ENCODE measurements at regions not wholly inside any gene's neighbourhood (a gene's known extent, or its start where the extent isn't known, plus 50 kb on each side); places are given as distances from the start of the nearest gene placed in this dataset.

DNA sequence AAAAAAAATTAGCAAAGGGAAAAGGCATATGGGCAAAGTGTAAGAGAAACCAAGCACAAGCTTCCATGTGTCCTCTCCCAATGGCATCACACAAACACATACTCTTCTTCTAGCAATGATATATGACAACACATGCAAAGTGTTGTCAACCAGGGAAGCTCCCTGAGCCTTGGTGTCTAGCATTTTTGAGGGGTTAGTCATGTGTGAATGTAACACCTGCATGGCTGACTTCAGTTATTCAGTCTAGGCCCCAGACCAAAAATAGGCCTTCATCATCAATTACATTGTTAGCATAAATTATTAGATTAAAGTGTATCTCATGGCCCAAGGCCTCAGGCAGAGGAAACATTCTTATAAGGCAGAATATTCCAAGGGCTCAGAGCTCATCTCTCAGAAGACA, 450.0 kb downstream of the TLE1 start:
- H3K4me2 ChIP-seq (ENCODE audit: low read depth, low read length, poor library complexity, severe bottlenecking) = no peak overlapping the region
- no peak overlapping the region for H2AFZ ChIP-seq (ENCODE audit: low read length)
- H3K79me2 ChIP-seq (ENCODE audit: low read length) = no peaks in the 10 kb centered on the region
- no peak overlapping the region for H3K9ac ChIP-seq (ENCODE audit: low read length)
- H3K4me3 ChIP-seq (ENCODE audit: low read length) = no peak overlapping the region
- H3K36me3 ChIP-seq (ENCODE audit: insufficient read depth, low read length) = no peaks in the 10 kb centered on the region
- DNase-seq = no peak
- no peaks in the 10 kb centered on the region for H4K20me1 ChIP-seq (ENCODE audit: insufficient read depth, low read depth, low read length)
- H3K27ac ChIP-seq (ENCODE audit: low read length) = no peak overlapping the region
- H3K9me2 ChIP-seq (replicated peaks; ENCODE audit: insufficient read depth, low read length) = no peaks in the 10 kb centered on the region
- H3K4me1 ChIP-seq (ENCODE audit: low read length) = no peaks in the 10 kb centered on the region
- H3K9me3 ChIP-seq (ENCODE audit: low read length) = peaks cover 43% of the 10 kb centered on the region
- no peaks in the 10 kb centered on the region for H3K27me3 ChIP-seq (ENCODE audit: low read length)

DNA sequence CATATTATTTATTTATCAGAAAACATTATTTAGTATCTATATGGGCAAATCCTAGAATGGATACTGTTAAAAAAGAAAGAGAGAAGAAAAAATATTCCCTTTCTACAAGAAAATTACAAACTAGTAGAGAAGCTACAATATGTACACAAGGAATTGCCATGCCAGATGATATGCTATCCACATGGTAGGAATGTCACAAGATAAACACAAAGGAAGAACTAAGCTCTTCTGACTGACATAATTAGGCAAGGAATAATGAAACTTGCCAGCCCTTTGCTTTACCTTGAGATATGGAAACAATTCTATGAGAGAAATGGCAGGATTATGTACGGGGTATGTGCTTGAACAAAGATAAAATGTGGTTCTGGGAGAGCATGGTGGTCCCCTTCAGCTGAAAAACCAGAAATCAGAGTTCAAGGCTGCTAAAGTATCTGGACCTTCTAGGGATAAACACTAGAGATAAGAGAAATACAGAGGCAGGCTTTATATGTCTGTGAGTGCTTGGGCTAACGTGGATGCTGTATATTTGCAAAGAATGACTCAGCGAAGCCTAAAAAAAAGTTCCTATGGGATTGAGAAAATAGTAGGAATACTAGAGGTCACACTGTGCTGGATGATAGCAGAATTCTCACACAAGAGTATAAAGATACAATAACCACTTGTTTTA, 451.6 kb downstream of the TLE1 start:
- Histone ChIP-seq H3K9me3 (ENCODE audit: low read length) (peaks cover 47% of the 10 kb centered on the region), H3K9ac (ENCODE audit: low read length) (no peak overlapping the region)

DNA sequence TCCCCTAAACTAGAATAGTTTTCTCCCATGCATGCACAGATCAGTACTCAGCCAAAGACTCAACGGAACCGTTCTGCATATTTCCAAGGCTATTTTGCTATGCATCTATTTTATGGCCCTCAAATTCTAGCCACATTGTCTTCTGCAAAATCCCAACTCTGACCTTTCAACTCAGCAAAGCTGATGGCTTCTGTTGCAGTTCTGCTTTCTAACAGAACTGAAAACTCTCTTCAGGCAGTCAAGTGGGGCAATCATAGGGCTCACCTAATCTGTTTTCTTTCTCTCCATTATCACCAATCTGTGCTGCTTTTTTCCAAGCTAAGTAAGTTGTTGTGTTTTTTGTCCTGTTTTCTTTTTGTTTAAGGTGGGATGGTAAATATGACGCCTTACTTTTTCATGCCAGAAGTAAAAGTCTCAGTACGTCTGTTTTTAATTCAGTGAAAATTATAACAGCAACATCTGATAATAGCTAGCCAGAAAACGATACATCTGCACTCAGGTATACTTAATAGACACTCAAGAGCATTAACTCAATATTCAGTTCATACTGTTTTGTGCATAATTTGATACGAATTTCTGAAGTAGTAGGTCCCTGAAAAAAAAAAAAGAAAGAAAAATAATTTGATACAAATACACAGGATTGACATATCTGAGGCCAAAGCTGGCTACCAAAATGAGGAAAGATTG, 454.3 kb downstream of the TLE1 start:
- Histone ChIP-seq H3K9me2 (replicated peaks; ENCODE audit: insufficient read depth, low read length) (no peaks in the 10 kb centered on the region), H3K36me3 (ENCODE audit: insufficient read depth, low read length) (no peaks in the 10 kb centered on the region), H3K9me3 (ENCODE audit: low read length) (peaks cover 46% of the 10 kb centered on the region), H3K9ac (ENCODE audit: low read length) (no peak overlapping the region), H3K4me3 (ENCODE audit: low read length) (no peak overlapping the region), H3K27me3 (ENCODE audit: low read length) (no peaks in the 10 kb centered on the region), H2AFZ (ENCODE audit: low read length) (no peak overlapping the region), H3K27ac (ENCODE audit: low read length) (no peak overlapping the region), H3K4me1 (ENCODE audit: low read length) (no peaks in the 10 kb centered on the region), H4K20me1 (ENCODE audit: insufficient read depth, low read depth, low read length) (no peaks in the 10 kb centered on the region), H3K79me2 (ENCODE audit: low read length) (no peaks in the 10 kb centered on the region), H3K4me2 (ENCODE audit: low read depth, low read length, poor library complexity, severe bottlenecking) (no peak overlapping the region)
- no peak for DNase-seq

More for the DNA sequence above, 451.6 kb downstream of the TLE1 start:
- Histone ChIP-seq H3K36me3 (ENCODE audit: insufficient read depth, low read length) (no peaks in the 10 kb centered on the region), H3K4me1 (ENCODE audit: low read length) (no peaks in the 10 kb centered on the region), H3K4me2 (ENCODE audit: low read depth, low read length, poor library complexity, severe bottlenecking) (no peak overlapping the region), H2AFZ (ENCODE audit: low read length) (no peak overlapping the region), H3K27me3 (ENCODE audit: low read length) (no peaks in the 10 kb centered on the region), H3K27ac (ENCODE audit: low read length) (no peak overlapping the region), H3K4me3 (ENCODE audit: low read length) (no peak overlapping the region), H3K79me2 (ENCODE audit: low read length) (no peaks in the 10 kb centered on the region), H4K20me1 (ENCODE audit: insufficient read depth, low read depth, low read length) (no peaks in the 10 kb centered on the region), H3K9me2 (replicated peaks; ENCODE audit: insufficient read depth, low read length) (no peaks in the 10 kb centered on the region)
- no peak for DNase-seq

DNA sequence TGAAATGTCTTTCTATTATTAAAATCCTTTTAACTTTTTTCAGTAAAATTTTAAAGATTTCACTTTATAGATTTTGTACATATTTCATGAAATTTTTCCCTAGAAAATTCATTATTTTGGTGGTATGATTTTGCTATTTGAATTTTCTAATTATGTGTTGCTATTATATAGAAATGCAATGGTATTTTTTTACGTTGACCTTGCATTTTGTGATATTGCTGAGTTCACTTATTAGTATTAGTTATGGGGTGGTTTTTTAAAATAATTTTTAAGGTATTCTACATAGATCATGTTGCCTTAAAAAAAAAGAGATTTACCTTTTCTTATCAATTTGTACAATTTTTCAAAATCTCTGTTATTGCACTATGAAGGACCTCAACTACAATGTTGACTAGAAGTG, 458.3 kb downstream of the TLE1 start:
- Histone ChIP-seq H3K27ac (ENCODE audit: low read length) (no peak overlapping the region), H3K4me1 (ENCODE audit: low read length) (no peaks in the 10 kb centered on the region), H3K36me3 (ENCODE audit: insufficient read depth, low read length) (no peaks in the 10 kb centered on the region), H3K9me3 (ENCODE audit: low read length) (peaks cover 22% of the 10 kb centered on the region), H3K9me2 (replicated peaks; ENCODE audit: insufficient read depth, low read length) (no peaks in the 10 kb centered on the region), H3K79me2 (ENCODE audit: low read length) (no peaks in the 10 kb centered on the region), H2AFZ (ENCODE audit: low read length) (no peak overlapping the region), H3K27me3 (ENCODE audit: low read length) (no peaks in the 10 kb centered on the region), H4K20me1 (ENCODE audit: insufficient read depth, low read depth, low read length) (no peaks in the 10 kb centered on the region), H3K4me2 (ENCODE audit: low read depth, low read length, poor library complexity, severe bottlenecking) (no peak overlapping the region), H3K4me3 (ENCODE audit: low read length) (no peak overlapping the region), H3K9ac (ENCODE audit: low read length) (no peak overlapping the region)
- DNase-seq = no peak

DNA sequence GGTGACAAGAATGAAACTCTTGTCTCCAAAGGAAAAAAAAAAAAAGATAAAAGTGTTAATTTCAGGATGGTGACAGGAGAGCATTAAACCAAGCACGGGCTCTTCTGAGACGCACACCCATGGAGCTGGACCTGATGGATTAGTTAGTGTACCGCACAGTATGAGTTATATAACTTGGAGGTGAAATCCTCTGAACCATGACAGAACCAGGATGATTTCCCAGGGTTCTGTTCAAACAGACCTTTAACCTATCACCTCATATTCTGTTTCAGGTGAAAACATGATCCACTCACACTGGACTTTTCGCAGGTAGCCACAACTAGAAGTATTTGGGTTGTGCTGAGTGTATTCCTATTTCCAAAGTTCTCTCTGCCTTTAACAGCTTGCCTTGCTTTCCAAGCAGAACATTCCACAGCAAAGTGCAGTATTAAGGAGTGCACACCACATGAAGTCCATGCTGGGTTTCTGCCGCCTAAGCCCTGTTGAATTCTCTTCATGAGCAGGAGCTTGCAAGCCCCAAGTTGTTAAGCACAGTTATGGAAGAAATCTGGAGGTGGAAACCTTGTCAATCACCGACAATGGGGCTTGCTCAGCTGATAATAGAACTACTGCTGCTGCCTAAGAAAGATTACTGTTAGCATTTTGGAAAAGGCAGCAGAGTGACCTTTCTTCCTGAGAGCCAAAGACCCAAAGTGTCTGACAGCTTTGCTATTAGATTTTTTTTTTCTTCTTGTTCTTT, 461.7 kb downstream of the TLE1 start:
- Histone ChIP-seq H3K79me2 (ENCODE audit: low read length) (no peaks in the 10 kb centered on the region), H3K9ac (ENCODE audit: low read length) (no peak overlapping the region), H3K9me2 (replicated peaks; ENCODE audit: insufficient read depth, low read length) (no peaks in the 10 kb centered on the region), H3K4me1 (ENCODE audit: low read length) (no peaks in the 10 kb centered on the region), H3K36me3 (ENCODE audit: insufficient read depth, low read length) (no peaks in the 10 kb centered on the region), H3K4me2 (ENCODE audit: low read depth, low read length, poor library complexity, severe bottlenecking) (no peak overlapping the region), H3K27ac (ENCODE audit: low read length) (no peak overlapping the region), H2AFZ (ENCODE audit: low read length) (no peak overlapping the region), H4K20me1 (ENCODE audit: insufficient read depth, low read depth, low read length) (no peaks in the 10 kb centered on the region), H3K27me3 (ENCODE audit: low read length) (no peaks in the 10 kb centered on the region), H3K4me3 (ENCODE audit: low read length) (no peak overlapping the region), H3K9me3 (ENCODE audit: low read length) (peaks cover 7% of the 10 kb centered on the region)
- no peak for DNase-seq

DNA sequence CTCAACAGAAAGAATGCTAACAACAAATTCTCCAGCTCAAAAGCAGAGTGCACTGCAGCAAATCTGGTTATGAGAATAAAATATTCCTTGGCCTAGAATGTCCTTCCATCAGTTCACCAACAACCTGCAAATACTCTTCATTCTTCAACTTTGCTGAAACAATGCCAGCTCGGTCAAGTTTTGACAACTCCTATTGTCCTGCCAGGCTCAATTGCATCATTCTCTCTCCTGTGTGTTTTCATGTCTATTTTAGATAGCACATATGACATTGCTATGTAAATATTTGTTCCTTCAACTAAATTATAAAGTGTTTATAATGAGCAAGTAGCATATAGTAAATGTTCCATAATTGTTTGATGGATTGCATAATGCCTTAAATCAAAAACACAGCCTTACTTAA, 463.8 kb downstream of the TLE1 start:
- H3K9ac ChIP-seq (ENCODE audit: low read length) = no peak overlapping the region
- no peak overlapping the region for H3K27ac ChIP-seq (ENCODE audit: low read length)
- H3K79me2 ChIP-seq (ENCODE audit: low read length) = no peaks in the 10 kb centered on the region
- H3K4me2 ChIP-seq (ENCODE audit: low read depth, low read length, poor library complexity, severe bottlenecking) = no peak overlapping the region
- no peak for DNase-seq
- peaks cover 7% of the 10 kb centered on the region; the same call in 1 of the 2 replicates for H3K9me3 ChIP-seq (ENCODE audit: low read length)
- H2AFZ ChIP-seq (ENCODE audit: low read length) = no peak overlapping the region
- no peak overlapping the region for H3K4me3 ChIP-seq (ENCODE audit: low read length)
- no peaks in the 10 kb centered on the region for H3K27me3 ChIP-seq (ENCODE audit: low read length)
- no peaks in the 10 kb centered on the region for H3K9me2 ChIP-seq (replicated peaks; ENCODE audit: insufficient read depth, low read length)
- H3K36me3 ChIP-seq (ENCODE audit: insufficient read depth, low read length) = no peaks in the 10 kb centered on the region
- no peaks in the 10 kb centered on the region for H3K4me1 ChIP-seq (ENCODE audit: low read length)
- no peaks in the 10 kb centered on the region for H4K20me1 ChIP-seq (ENCODE audit: insufficient read depth, low read depth, low read length)

DNA sequence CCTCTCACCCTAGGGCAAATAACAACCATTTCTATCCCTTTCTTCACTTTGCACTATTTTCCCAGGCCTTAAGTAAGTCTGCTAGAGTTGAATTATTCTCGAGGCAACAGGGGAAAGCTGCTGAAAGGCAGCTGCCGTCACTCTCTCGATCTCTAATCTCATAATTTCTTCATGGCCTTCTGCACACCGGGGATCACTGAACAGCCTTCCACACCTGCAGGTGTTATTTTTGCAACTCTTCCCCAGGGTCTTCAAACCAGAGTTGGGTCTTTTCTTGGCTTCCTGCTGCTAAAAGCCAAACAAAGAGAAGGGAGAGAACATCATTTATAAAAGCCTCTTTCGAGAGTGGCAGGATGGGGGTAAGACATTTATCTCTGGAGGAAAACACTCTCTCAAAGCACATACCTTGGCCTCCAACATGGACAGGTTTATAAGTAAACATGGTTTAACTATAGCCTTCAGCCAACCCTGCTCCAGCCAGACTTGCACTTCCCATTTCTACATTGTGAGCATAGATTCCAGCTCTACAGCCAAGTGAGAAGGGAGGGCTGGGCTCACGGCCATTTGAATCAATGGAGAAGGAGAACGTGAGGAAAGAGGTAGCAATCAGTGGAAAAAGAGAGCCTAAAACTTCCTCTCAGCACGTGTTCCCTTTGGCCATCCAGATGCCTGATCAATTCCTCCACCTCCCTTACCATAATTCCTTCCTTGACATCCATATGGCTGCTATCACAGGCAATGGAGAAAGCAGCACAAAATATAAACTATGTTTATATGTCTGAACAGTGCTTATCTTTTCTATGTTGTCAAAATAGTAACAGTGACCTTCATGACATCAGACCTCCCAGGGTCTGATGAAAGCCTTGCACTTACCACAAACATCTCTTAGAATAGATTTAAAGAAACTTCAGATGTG, 464.9 kb downstream of the TLE1 start:
- no peak overlapping the region for H3K4me3 ChIP-seq (ENCODE audit: low read length)
- H3K79me2 ChIP-seq (ENCODE audit: low read length) = no peaks in the 10 kb centered on the region
- no peak overlapping the region for H3K4me2 ChIP-seq (ENCODE audit: low read depth, low read length, poor library complexity, severe bottlenecking)
- H3K9me3 ChIP-seq (ENCODE audit: low read length) = no peaks in the 10 kb centered on the region; the same call in 1 of the 2 replicates
- H3K9me2 ChIP-seq (replicated peaks; ENCODE audit: insufficient read depth, low read length) = no peaks in the 10 kb centered on the region
- no peaks in the 10 kb centered on the region for H4K20me1 ChIP-seq (ENCODE audit: insufficient read depth, low read depth, low read length)
- no peak overlapping the region for H2AFZ ChIP-seq (ENCODE audit: low read length)
- no peak for DNase-seq
- H3K36me3 ChIP-seq (ENCODE audit: insufficient read depth, low read length) = no peaks in the 10 kb centered on the region
- no peak overlapping the region for H3K27ac ChIP-seq (ENCODE audit: low read length)
- H3K4me1 ChIP-seq (ENCODE audit: low read length) = no peaks in the 10 kb centered on the region
- H3K9ac ChIP-seq (ENCODE audit: low read length) = no peak overlapping the region
- H3K27me3 ChIP-seq (ENCODE audit: low read length) = no peaks in the 10 kb centered on the region

All from Karpas-422 (cell line).